Bone marrow (tissue), 2 donors: ENCODE measurements at regions not wholly inside any gene's neighbourhood (a gene's known extent, or its start where the extent isn't known, plus 50 kb on each side); places are given as distances from the start of the nearest gene placed in this dataset.

ENCODE experiments used
- DNase-seq, 2 donors: peaks; one replicate each; lab custom pipeline; 2025; lab: John Stamatoyannopoulos, UW

- no peak for DNase-seq
Observed at GRCh38 chr5:62029303-62029702, 276.7 kb upstream of the KIF2A start.

GRCh38 chr5:62030326-62030725 lies 275.7 kb upstream of the KIF2A start:
- DNase-seq, result no peak

DNA sequence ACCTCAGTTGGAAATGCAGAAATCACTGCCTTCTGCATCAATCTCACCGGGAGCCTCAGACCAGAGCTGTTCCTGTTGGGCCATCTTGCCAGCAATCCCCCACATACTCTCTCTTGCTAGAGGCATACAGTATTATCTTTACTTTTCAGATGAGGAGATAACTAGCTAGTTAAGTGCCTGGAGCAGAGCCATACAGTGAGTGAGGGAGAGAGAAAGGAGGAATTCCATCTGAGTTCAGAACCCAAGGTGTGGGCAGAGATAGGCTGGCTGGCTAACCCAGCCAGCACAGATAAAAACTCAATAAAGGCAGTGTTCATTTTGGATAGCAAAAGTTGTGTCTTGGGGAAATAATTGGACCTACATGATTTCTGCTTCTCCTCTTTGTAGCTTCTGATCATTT lies 268.0 kb upstream of the KIF2A start:
- DNase-seq, result no peak

DNA sequence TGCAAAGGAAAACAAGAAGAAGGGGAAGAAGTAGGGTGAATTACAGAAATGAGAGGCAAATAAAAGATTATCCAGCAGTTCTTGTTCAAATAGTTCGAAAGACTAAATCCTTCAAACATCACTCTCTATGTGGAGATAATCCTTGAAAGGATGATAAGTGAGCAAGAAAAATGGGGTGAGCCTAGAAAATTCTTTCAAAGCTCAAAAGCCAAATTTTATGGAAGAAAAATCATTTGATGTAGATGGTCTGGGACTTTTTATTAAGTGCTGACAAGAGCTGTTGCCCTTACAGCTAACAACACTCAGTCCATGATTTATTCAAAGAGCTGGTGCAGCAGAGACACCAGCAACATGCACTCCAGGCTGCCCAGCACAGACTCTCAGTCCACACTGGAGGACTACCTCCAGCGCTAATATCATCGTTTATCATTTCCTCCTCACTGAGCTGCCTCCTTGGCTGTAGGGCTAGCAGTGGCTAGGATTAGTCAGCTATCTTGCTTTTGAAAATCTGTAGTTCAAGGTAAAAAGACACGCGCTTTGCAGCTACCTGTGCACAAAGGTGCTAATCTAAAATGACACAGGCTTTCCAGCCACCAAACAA lies 264.8 kb upstream of the KIF2A start:
- no peak for DNase-seq

GRCh38 chr5:62042007-62042406 lies 264.0 kb upstream of the KIF2A start:
- no peak for DNase-seq

DNA sequence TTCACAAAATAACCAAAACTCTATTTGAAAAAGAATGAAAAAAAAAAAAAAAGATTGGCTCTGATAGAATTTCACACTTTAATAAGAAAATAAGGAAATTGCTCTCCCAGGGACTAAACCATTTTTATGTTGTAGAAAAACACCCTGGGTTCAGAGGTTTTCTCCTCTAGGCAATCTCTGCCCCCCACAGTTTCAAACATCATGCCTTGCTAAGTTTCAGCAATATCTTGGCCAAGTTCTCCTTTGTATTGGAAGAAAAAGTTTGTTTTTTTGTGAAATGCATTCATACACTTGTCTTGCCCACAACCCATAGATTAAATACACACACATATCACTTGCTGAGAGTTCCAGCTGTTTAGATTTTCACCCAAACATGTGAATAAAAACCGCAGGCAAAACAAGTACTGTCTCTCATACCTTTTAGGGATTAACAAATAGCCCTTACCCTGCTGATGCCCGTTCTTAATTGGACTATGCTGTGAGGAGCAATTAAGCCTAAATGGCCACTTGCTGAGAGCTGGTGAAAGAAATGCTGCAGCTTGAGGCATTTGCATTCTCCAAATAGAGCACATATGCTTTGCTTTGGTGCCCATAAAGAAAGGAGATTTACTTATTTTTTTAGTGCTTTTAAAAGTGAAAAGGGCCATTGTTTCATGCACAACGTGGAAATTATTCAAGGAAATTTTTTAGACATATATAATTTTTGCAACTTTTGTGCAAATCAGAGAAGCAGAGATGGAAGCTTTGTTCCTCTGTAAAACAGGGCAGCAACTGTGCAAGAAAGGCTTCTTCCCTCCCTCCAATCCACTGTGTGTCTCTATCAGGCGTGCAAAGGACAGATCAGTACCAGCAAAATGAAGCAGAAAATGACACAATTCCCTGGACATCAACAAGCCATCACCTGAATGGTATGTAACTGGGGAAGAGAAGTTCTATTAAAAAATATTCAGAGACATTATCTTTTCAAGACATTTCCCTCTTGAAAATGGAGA lies 262.4 kb upstream of the KIF2A start:
- no peak for DNase-seq

DNA sequence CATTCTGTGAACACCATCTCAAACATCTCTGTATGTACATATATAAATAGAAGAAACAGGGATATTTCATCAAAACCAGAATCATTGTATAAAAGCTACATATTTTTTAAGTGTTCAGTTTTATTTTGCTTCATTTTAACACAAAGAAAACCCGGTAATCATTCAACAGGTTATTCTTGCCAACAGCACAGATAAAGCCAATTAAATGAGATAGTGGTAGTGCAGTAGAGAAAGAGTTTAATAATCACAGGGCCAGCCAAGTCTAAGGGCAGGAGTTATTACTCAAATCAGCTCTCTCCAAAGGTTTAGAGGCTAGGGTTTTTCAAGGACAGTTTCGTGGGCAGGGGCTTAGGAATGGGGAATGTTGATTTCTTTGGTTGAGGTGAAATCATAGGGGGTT lies 261.0 kb upstream of the KIF2A start:
- DNase-seq, result no peak

- no peak for DNase-seq
Observed at GRCh38 chr5:62046191-62046590, 259.8 kb upstream of the KIF2A start.

DNA sequence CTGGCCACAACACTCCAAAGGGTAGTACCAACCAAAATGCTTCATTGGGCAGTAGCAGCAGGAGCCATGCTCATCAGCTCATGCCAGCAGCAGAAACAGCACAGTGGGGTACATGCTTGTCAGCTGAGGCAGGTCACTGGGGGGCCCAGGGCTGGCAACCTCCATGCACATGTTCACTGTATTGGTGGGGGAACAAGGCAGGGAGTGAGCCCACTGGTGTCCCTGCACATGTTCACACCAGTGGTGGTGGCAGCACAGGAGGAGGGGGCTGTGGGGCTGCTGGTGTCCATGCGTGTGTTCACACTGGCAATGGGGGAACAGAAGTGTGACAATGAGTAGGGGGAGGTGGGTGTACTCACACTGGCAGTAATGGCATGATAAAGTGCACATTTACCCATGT lies 254.3 kb upstream of the KIF2A start:
- no peak for DNase-seq

GRCh38 chr5:62059960-62060359 lies 246.0 kb upstream of the KIF2A start:
- DNase-seq, result no peak

GRCh38 chr5:62065050-62065449 lies 241.0 kb upstream of the KIF2A start:
- no peak for DNase-seq

- no peak for DNase-seq
Observed at GRCh38 chr5:62066761-62067277, 239.2 kb upstream of the KIF2A start.

DNA sequence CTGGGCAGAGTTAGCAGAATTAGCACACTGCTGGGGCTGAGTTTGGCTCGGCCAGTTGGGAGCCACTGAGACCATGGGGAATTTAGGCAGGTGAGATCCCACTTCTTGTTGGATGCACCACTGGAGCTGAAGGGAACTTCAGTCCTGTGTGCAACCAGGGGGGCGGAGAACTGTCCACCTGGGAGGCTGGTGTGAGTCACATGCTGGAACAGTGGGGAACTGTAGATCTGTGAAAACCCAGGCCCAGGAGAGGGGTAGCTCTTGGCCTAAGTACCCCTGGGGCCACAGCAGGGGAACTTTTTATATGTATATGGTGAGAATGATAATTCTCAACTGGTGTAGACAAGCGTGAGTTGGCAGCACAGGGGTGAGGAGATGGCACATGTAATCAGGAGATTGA lies 237.5 kb upstream of the KIF2A start:
- no peak for DNase-seq

DNA sequence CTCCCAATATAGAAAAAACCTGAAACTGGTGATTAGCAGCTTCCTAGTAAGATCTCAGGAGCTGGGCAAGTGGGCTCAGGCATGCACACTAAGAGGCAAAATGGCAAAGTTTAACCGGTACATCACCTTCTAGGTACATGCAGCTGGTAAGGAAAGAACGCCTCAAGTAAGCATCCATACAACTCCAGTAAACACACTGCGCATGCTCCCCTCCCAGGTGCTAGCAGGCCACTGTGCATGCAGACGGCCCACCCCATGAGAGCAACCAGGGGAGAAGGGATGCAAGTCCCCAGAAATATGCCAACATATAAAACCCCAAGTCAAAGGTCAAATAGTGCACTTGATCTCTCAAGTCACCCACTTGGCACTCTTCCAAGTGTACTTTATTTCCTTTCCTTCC lies 228.6 kb upstream of the KIF2A start:
- DNase-seq, result no peak

DNA sequence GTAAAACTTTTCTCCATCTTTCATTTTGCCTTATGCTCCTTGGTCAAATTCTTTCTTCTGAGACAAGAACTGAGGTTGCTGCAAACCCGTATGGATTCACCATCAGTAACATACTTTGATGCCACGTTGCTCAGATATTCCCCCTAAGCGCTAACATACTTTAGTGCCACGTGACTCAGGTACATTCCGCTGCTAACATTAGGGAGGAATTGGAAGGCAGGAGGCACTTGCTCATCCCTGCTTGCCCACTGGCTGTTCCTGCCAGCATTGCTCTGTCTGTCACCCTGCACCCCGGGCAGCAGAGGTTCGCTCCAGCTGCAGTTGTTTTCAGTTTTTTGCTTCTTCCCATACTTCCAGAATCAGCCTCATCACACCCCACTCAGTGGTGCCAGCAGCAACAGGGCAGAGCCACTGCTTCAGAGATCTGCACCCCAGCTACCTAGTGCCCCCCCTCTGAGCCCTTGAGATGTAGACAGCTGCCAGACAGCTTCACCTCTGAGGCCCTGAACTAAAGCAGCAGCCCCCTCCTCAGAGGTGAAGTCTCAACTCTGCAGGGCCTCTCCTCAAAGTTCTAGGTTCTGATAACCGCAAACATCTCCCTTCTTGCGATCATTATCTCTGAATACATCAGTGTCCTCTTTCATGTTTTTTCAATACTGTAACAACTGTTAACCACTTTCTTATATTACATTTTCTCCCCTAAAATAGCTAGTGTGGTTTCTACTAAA lies 228.0 kb upstream of the KIF2A start:
- no peak for DNase-seq

- DNase-seq, result no peak
Observed at GRCh38 chr5:62082370-62082801, 223.6 kb upstream of the KIF2A start.

- no peak for DNase-seq
Observed at GRCh38 chr5:62083247-62083646, 222.8 kb upstream of the KIF2A start.

DNA sequence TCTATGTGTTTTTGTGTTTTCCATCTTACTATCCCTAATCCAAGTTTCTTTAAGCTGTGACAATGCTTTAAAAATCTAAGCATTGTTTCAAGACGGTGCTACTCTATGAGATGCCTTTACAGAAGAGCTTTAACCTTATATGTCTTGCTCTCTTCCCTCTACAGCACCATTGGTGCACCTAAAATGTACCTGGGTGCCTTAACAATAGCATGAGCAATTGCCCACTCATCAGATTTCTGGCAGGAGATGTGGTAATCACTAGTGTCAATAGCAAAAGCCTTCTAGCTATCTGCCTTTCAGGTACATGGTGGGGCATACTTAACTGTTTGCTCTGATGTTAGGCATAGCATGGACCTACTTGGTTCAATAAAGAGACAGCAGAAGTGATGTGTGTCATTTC lies 222.3 kb upstream of the KIF2A start:
- no peak for DNase-seq

DNA sequence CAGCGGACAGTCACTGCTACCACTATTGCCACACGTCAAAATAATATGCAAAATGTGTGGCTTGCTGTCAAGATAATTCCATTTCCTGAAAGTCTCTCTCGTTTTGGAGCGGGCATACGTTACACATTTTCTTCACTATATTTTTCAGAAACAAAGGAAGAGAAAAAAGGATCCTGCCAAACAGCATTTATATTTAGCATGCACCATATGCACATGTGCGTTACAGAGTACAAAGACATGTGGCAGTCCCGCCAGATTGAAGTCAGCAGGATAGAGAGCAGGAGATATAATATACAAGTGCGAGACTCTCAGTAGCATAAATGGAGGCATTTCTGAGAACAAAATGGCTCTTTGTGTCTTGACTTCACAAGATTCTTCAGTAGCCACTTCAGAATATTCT lies 221.6 kb upstream of the KIF2A start:
- DNase-seq, result no peak

- DNase-seq, result no peak
Observed at GRCh38 chr5:62090953-62091352, 215.1 kb upstream of the KIF2A start.

DNA sequence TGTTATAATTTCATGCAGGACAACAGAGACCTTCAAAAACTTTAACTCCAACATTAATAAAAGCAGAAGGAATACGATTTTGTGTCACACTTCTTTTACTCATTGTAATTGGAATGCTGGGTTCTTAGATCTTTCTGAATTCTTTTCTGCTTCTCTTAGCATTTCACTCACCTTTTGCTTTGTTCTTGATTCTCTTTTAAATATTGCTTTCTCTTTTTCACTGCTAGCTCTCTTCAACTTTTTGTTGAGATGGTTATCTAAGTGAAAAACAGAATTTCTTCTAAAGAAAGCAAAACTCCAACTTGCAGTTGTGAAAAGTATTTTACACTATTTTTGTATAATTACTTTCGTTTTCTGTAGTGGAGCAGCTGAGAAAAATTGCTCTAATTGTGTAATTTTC lies 212.6 kb upstream of the KIF2A start:
- no peak for DNase-seq

- DNase-seq, result no peak
Observed at GRCh38 chr5:62093976-62094375, 212.0 kb upstream of the KIF2A start.

- DNase-seq, result no peak
Observed at GRCh38 chr5:62097361-62097760, 208.6 kb upstream of the KIF2A start.
